ENCODE measurements at regions not wholly inside any gene's neighbourhood (a gene's known extent, or its start where the extent isn't known, plus 50 kb on each side); places are given as distances from the start of the nearest gene placed in this dataset.
"Not testable (repeated sequence)": the region's sequence is repeated elsewhere in the genome, so short reads cannot be mapped to it uniquely, and the experiment has no call there.

DNA sequence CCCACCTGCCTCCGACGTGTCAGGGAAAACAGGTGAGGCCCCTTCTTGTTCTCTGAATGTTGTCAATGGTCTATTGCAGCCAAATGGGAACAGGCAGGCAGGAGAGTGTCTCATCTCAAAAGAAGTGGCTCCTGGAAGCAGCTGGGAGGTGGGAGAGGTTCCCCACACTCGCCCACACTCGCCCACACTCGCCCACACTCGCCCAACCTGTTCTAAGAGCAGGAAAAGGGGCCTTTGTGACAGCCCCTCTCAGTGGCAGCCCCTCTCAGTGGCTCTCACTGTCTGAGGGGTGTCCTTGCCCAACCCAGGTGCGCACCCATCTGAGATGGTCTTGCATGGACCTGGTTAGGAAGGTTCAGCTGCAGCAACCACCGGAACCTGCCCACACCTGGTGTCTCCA is 162.2 kb downstream of the LMLN start:
- TF ChIP-seq JUN (IDR thresholded peaks at IDR 0.05; ENCODE audit: borderline replicate concordance, insufficient read depth, insufficient read length, low read depth); EZH2 (IDR thresholded peaks at IDR 0.05; ENCODE audit: borderline replicate concordance, low read depth, low read length, severe bottlenecking); CTCF (IDR thresholded peaks at IDR 0.05; ENCODE audit: extremely low read depth in 1 of 2, insufficient read depth in 1 of 2, low read depth in 1 of 2, low read length in 2 of 2); POLR2AphosphoS5 (IDR thresholded peaks at IDR 0.05; ENCODE audit: insufficient read depth, low read depth, low read length); POLR2A (IDR thresholded peaks at IDR 0.05; ENCODE audit: low read depth, low read length); MYC (IDR thresholded peaks at IDR 0.05; ENCODE audit: low read depth, low read length): not testable (repeated sequence)
- TF ChIP-seq, protein P1, sequence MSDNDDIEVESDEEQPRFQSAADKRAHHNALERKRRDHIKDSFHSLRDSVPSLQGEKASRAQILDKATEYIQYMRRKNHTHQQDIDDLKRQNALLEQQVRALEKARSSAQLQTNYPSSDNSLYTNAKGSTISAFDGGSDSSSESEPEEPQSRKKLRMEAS (IDR thresholded peaks at IDR 0.05; ENCODE audit: insufficient read depth, insufficient read length): not testable (repeated sequence)

All from endothelial cell of umbilical vein (primary cell).